Stimulated activated CD4-positive, alpha-beta T cell treated with anti-CD3 and anti-CD28 coated beads, Interleukin-4, amount 100 ng/mL, for 4 hours (primary cell): ENCODE measurements at regions not wholly inside any gene's neighbourhood (a gene's known extent, or its start where the extent isn't known, plus 50 kb on each side); places are given as distances from the start of the nearest gene placed in this dataset.

Experiments
- DNase-seq, 2 experiments: peaks; one replicate each; pipeline ENCODE4 v3.0.0-alpha.2; 2020

DNA sequence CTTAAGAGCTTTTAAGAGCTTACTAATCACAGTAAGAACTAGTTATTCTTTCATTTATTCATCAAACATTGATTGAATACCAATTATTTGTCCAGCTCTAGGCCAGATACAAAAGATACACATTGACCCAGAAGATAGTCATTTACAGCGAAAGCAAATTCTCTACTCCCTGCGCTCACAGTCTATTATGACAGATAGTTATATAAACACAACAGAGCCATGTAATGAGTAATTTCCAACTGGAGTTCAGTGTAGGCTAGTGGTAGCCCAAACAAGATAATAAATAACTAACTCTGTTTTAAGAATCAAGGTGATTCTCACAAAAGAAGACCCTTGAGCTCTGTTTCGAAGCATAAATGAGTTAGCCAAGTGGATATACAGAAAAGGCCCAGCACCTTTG is 397.8 kb upstream of the TLE4 start:
- no peak for DNase-seq

DNA sequence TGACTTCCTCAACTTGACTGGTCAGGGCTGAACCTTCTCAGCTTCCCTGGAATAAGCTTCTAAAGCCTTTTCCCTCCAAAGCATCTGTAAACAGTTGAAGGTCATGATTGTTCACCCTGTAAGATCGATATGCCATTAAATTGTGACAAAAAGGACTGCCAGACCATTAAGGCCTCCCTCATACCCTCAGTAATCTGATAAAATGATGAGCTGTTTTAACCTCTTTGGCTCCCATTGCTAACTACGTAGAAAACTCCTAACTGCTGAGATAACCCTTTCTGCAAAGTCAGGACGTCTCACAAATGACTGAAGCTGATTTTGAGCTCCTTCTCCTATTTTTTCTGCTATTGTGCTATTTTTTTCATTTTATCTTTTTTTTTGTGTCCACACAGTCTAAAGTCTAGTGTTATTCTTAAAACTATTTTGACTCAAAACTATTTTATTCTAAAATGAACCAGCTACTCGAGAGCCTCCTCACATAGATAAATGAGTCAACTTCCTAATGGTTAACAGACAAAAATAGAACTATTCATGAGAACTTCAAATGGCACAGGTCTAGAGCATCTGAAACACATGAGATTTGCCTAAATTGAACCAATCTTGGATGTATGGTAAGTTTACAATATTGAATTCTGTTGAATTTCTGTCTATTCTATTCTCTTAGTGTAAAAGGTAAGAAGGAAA is 395.6 kb upstream of the TLE4 start:
- no peak for DNase-seq

DNA sequence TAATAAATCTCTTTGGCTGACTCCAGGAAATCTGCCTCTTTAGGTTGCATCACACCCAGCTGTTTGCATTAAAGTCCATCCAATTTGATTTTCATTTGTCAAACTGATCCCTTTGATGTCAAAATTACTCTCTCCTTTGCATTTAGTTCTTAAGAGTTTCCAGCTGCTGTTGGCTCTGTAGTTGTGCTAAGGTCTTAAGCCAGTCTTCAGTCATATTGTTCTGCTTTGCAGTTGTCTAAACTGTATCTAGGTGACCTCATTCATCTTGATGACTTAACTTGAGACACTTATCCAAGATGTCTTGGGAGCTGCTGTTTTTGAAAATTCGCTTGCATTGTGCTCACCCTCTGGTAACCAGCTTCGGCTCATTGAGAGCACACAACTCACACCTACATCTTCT is 386.9 kb upstream of the TLE4 start:
- no peak for DNase-seq

DNA sequence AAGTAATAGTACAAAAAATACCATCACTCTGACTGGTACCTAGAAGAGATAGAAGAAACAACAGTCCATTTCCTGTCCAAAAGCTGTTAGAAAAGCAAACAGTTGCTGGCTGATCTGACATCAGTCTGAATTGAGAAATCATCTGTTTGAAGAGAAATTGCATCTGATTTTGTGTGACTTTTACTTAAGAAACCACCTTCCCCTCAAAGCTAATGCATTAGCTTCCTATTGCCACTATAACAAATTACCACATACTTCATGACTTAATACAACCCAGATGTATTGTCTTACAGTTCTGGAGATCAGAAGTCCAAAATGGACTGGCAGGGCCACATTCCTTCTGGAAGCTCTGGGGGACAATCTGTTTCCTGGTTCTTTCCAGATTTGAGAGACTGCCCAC is 385.9 kb upstream of the TLE4 start:
- no peak for DNase-seq

- DNase-seq, result no peak
Measured at GRCh38 chr9:79189511-79189924, 382.2 kb upstream of the TLE4 start.

DNA sequence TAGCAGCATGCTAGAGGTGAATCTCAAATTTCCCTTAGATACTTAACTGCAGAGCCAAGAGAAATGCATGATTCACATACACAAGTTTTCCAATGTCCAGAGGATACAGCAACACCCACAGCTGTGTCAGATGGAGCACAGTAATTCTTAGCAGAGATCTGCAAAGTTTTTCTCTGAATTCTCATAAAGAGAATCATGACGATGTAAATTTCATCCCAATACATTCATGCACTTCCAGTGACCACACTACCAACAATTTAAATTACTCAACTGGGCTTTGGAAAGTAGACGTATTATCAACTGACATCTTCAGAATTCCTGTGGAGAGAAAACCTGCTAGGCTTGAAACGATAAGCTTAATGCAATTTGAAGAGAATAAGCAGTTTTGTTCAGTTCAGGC is 378.8 kb upstream of the TLE4 start:
- DNase-seq, result no peak

- DNase-seq, result no peak
Measured at GRCh38 chr9:79193501-79194223, 378.1 kb upstream of the TLE4 start.

GRCh38 chr9:79195879-79196278 is 375.9 kb upstream of the TLE4 start:
- DNase-seq, result no peak

DNA sequence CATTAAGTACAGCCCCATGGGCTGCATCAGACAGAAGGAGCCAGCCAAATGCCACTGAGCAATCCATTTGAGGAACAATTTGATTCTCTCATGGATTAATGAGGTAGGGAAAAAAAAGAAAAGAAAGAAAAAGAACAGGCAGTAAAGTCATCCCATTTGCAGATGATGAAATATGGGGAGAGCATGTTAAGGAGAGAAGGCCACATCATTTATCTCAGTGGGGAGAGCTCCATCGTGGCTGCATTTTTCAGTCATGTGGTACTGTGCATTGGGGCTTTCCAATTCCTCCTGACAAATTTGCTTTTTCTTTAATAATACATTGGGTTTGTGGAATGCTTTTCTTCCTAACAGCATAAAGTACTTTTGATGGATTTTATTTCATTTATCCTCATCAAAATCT is 375.2 kb upstream of the TLE4 start:
- no peak for DNase-seq

DNA sequence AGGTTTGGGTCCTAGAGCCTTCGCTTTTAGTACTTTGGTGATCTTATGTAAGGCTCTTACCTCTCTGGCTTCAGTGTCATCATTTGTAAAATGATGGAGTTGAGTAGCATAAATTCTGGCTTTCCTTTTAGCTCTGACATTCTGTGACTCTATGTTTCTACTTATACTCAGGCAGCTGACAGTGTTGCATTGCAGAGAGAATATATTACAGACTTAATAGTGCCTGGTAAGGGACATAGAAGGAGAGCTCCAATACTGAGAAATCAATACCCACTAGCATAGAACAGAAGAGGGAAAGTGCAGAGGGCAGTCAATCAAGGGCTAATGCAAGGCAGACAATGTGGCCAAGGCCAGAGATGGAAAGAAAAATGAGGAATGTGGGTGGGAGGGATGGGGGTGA is 371.4 kb upstream of the TLE4 start:
- DNase-seq, result no peak

GRCh38 chr9:79201636-79202035 is 370.1 kb upstream of the TLE4 start:
- DNase-seq, result no peak

DNA sequence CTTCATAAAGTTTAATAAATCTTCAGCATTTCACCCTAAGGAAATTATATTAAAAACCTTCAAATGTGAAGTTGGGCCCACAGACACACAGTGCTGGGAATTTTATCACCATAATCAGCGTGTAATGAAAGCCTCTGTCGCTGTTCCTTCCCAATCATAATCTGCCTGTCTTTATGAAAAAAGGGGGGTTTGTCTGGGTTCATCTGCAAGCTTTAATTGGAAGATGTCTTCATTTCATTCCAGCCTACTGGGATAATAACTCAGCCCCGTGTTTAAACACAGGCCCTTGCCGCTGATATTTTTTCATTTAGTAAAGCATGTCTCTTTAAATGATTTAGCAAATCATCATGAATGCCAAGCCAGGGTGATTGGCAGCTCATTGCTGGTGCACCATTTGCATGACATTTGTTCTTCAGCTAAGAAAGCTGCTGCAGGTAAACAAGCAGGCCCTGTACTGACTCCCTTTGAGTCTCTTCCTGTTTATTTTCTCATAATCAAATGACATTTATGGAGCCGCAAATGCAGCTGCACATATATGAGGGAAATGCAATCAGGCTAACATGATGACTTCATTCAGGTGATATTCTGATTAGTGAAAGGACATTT is 362.9 kb upstream of the TLE4 start:
- no peak for DNase-seq

GRCh38 chr9:79210541-79211243 is 361.1 kb upstream of the TLE4 start:
- DNase-seq, result no peak

DNA sequence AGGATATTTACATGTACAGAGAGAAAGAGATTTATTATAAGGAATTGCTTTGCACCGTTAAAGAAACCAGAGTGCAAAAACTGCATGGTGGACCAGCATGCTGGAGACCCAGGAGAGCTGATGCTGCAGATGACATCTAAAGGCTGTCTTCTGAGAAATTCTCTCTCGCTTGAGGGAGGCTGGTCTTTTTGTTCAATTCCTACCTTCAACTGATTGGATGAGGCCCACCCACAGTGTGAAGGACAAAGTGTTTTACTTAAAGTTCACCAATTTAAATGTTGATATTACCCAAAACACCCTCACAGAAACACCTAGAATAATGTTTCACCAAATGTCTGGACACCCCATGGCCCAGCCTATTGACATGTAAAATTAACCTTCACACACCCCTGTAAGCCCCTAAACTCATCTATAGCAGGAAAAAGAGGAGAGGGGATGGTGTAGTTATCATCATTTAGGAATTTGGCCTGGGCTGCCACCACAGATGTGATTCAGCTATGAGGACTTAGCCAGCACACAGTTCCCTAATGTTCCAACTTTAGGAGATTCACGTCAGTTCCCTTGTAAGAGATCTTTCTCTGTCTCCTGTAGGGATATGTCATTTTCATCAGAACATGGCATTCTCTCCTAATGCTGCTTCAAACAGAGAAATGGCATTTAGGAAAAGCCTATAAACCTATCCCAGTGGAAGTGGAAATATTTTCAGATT is 358.2 kb upstream of the TLE4 start:
- no peak for DNase-seq

DNA sequence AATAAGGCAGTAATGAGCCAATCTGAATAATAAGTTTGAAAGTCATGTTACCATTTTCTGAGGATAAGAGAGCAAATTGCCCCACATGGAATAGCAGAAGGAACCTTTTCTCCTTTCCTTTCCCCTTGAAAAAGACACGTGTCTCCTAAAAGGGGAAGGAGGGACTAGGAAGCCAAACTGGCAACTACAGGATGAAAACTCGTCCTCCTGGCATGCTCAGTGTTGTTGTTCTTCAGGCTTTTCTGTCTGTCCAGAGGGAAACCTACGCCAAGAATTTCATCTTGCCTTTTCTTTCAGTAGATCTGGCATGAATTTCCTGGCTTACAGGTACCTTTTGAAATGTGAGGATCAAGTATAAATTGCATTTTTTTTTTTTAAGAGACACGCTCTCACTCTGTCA is 355.9 kb upstream of the TLE4 start:
- DNase-seq, result no peak

DNA sequence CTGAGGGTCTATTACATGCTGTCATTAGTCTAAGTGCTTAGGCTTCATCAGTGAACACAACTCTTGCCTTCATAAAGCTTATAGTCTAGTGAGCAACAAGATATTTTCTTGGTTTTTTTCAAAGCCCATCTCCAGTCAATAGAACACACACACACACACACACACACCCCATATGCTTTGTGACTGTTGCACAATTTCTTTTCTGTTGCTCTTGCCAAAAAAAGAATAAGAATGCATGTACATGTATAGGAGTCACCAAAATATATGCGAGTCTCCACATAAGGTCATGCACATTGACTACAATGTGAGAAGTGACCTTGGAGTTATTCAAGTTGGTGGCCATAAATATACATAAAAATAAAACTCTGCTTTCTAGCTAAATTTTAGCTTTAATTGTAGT is 351.5 kb upstream of the TLE4 start:
- DNase-seq, result no peak

GRCh38 chr9:79220666-79221065 is 351.1 kb upstream of the TLE4 start:
- no peak for DNase-seq

GRCh38 chr9:79221084-79221483 is 350.7 kb upstream of the TLE4 start:
- DNase-seq, result no peak

- no peak for DNase-seq
Measured at GRCh38 chr9:79222483-79222882, 349.3 kb upstream of the TLE4 start.

DNA sequence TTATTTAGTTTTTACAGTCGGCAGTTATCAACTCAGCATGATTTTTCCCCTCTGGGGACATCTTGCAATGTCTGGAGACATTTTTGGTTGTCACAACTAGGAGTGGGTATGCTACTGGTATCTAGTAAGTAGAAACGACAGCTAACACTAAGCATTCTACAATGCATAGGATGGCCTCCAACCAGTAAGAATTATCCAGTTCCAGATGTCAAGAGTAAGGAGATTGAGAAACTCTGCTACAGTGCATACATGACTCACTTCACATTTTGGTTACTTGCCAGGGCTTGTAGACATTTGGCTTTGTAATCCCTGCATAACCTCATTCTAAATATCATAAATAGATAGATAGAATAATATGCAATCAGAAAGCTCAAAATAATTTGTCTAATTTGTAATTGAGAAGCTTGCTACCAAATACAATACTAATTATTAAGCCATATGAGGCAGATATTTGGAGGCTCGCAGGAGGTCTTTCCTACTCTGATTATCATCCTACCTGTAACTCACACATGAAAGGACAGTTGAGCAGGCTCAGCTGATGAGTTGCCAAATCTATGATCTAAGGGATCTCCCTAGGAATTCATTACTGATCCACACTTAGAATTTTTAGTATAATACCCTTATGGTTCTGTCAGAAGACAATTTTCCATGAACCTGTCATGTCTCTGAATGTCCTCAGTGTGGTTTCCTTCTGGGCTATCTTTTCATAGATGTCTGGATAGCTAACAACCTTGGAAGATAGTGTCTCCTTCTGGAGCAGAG is 346.9 kb upstream of the TLE4 start:
- DNase-seq, result no peak

- no peak for DNase-seq
Measured at GRCh38 chr9:79233542-79233941, 338.2 kb upstream of the TLE4 start.

DNA sequence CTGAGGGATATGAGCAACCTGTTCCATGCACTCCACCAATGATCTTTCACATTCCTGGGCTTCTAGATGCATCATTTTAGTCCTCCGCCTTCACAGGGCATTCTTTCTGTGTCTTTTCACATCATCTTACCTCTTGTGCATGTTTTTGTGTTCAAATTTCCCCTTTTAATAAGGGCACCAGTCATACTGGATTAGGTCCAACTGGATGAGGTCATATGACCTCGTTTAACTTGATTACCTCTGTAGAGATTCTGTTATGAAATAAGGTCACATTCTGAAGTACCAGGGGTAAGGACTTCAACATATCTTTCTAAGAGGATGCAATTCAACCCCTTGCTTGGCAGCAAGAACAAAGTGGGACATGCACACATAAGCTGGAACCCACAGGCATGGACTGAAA is 335.3 kb upstream of the TLE4 start:
- DNase-seq, result no peak
